ENCODE measurements at regions not wholly inside any gene's neighbourhood (a gene's known extent, or its start where the extent isn't known, plus 50 kb on each side); places are given as distances from the start of the nearest gene placed in this dataset.

DNA sequence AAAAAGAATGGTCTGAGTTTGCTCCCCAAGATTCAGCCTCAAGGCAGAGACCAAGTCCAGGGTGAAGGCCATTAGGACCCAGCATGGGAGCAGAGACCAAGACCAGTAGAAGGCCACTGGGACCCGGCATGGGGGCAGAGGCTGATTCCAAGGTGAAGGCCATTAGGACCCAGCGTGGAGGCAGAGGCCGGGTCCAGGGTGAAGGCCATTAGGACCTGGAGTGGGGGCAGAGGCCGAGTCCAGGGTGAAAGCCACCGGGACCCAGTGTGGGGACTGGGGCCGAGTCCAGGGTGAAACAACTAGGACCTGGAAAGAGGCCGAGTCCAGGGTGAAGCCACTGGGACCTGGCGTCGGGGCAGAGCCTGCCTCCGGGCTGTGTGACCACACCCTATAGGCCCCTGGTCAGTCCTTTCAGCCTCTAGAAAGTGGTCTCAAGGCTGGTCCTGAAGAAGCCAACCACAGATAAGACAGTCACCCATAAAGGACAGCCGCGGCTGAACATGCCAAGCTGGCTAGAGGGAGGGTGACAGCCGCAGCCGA is 113.8 kb upstream of the SALL3 start:
- TF ChIP-seq, protein P1, sequence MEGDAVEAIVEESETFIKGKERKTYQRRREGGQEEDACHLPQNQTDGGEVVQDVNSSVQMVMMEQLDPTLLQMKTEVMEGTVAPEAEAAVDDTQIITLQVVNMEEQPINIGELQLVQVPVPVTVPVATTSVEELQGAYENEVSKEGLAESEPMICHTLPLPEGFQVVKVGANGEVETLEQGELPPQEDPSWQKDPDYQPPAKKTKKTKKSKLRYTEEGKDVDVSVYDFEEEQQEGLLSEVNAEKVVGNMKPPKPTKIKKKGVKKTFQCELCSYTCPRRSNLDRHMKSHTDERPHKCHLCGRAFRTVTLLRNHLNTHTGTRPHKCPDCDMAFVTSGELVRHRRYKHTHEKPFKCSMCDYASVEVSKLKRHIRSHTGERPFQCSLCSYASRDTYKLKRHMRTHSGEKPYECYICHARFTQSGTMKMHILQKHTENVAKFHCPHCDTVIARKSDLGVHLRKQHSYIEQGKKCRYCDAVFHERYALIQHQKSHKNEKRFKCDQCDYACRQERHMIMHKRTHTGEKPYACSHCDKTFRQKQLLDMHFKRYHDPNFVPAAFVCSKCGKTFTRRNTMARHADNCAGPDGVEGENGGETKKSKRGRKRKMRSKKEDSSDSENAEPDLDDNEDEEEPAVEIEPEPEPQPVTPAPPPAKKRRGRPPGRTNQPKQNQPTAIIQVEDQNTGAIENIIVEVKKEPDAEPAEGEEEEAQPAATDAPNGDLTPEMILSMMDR (conservative IDR thresholded peaks at IDR 0.05; ENCODE audit: low read length): no peak
- no peak overlapping the region for H3K4me3 ChIP-seq (ENCODE audit: low read length)
- DNase-seq (ENCODE audit: low read depth): no peak

DNA sequence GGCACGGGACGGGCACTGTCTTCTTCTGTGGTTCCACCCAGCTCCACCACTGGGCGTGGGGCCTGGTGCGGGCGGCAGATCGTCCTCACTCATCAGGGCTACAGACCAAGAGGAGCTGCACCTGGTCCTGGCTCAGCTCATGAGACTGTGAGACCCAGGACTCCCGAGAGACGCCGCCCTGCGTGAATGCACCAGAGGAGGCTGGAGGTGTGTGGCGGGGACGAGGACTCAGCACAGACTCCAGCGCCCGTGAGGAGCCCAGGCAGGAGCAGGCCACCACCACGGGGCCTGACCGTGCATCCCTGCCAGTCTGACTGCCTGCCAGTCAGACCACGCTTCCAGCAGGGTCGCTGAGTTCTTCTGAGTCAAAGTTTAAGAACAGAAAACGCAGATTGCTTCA is 112.5 kb upstream of the SALL3 start:
- H3K4me3 ChIP-seq (ENCODE audit: low read length): no peak overlapping the region
- no peak for DNase-seq (ENCODE audit: low read depth)
- TF ChIP-seq, protein P1 (conservative IDR thresholded peaks at IDR 0.05; ENCODE audit: low read length): no peak

DNA sequence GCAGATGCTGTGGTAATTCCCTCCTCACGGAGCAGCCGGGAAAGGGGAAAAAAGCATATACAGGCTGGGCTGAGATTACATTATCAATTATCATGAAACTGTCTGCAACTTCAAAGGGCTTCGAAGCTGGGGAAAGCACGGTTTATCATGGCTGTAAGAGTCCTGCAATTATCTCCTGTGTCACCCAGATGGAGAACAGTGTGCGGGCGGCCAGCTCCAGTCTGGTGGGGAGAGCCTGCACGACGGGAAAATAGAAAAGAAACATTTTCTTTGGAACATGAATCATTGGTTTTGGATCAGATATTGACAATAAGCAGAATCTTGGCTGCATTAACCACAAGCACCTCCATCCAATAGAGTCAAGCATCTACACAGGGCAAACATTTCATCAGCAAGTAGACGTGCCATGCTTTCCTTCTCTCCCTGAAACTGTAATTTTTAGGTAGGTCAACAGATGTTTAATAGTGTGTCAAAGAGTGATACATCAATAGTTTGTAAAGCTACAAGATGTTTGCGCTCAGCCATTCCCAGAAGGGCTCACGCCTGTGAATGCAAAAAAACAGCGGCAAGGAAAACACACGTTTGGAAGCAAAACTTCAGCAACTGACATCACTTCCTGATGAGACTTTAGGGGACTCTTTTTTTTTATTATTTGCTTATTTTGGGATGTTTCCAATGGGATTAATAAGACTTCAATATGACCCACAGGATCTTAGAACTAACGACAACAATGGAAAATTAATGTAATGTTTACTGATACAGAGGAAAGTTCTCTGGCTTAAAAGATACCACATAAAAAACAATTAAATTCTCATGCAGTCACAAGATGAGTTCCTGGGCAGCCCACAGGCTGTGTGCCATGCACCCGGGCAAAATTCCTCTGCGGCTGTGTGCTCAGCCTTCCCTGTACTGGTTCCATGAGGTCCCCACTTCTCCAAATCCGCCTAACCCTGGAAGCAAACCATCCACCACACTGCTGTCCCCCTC is 111.0 kb upstream of the SALL3 start:
- no peak overlapping the region for H3K4me3 ChIP-seq (ENCODE audit: low read length)
- no peak for DNase-seq (ENCODE audit: low read depth)
- TF ChIP-seq, protein P1 (conservative IDR thresholded peaks at IDR 0.05; ENCODE audit: low read length): no peak

DNA sequence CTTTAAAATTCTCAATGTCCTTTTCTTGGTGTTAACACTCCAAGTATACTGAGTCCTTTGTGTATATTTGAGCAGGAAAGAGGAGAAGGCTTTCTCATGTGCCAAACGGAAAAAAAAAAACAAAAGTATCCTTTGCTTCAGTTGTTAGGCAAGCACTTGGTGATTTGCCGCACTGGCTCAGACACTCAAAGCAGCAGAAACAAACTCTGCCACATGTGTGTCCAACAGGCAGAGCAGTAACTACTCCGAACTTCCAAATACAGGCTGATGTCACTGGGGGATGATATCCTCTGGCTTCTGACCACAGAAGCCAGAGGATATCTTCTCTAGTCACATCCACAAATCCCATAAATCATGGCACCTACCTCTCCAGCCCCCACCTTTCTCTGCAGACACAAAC is 108.0 kb upstream of the SALL3 start:
- TF ChIP-seq, protein P1 (conservative IDR thresholded peaks at IDR 0.05; ENCODE audit: low read length): no peak
- peak; percentile 44 for DNase-seq (ENCODE audit: low read depth)
- H3K4me3 ChIP-seq (ENCODE audit: low read length): no peak overlapping the region

DNA sequence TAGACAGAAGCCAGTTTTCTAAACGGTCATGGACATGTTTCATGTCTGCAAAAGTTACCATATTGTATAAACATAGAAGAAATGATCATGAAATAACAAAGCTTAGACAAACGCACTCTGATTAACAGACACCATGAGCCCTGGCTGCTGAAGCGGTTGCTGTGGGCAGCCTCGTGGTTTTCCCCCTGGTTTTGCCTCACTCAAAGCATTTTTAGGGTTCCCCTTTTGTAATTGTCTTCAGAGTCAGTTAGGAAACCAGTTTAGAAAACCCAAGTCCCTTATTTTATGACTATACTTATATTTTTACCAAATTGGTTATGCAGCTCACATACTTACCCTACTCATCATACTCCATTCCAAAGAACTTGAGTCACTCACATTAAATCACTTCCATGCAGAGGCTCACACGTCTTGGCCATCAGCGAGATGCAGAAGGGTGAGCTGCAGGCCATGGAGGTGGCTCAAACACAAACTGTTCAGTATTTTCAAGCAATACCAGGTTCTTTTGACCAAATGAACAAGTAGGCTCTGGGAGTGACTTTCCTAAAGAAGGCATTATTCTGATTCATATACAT is 105.6 kb upstream of the SALL3 start:
- TF ChIP-seq, protein P1 (conservative IDR thresholded peaks at IDR 0.05; ENCODE audit: low read length): no peak
- no peak overlapping the region for H3K4me3 ChIP-seq (ENCODE audit: low read length)
- DNase-seq (ENCODE audit: low read depth): peak; percentile 61

DNA sequence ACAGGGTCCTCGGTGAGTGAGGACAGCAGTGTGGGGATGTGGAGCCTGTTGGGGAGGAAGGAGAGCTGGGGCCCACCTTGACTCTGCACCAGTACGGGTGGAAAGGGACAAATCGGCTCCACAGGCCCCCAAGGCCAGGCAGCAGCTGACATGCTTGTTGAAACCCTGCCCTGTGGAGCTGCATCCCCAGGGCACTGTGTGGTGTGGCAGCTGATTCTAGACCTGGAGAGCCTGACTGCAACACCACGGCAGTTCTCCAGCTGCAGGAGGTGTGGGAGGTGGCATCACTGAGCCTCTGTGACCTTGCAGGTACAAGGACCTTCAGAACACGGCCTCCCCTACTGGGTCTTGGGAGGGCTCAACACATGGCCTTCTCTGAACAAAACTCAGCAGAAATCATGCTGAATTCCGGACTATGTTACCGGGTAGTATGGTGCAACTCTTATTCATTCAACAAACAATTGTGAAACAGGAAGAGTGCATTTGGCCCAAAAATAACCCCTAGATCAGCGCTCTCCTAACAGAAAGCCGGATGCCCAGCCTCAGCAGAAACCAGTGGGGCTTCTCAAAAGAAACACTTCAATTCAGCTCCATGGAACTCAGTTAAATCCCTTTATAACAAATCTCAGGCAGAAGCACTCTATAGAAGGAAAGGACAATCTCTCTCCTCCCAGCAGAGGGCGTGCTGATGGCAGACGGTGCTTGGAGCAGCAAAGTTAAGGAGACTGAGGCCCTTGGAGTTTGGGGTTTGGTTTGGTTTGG is 104.4 kb upstream of the SALL3 start:
- no peak overlapping the region for H3K4me3 ChIP-seq (ENCODE audit: low read length)
- TF ChIP-seq, protein P1 (conservative IDR thresholded peaks at IDR 0.05; ENCODE audit: low read length): peak; percentile 46
- DNase-seq (ENCODE audit: low read depth): no peak

All from AG10803 (cell line).